Smooth muscle cell (in vitro differentiated cells): ENCODE measurements at regions not wholly inside any gene's neighbourhood (a gene's known extent, or its start where the extent isn't known, plus 50 kb on each side); places are given as distances from the start of the nearest gene placed in this dataset.

Source experiments
- DNase-seq: peaks from one replicate; lab custom pipeline; 2025; ENCODE audit not compliant: unreplicated experiment; lab: John Stamatoyannopoulos, UW
- H2AFZ ChIP-seq: fragments of 200-600 bp; sonication (generic); 2 replicates; pipeline ENCODE4 v1.6.0; 2016; ENCODE audit warnings: antibody characterized with exemption, low read depth, mild to moderate bottlenecking
- H3F3A ChIP-seq: fragments of 200-600 bp; sonication (generic); 2 replicates; pipeline ENCODE4 v1.6.0; 2017; ENCODE audit warnings: antibody characterized with exemption, low read depth
- H3K27ac ChIP-seq: fragments of 200-600 bp; sonication (generic); 2 replicates; pipeline ENCODE4 v1.5.1; 2016; ENCODE audit warnings: low read depth, mild to moderate bottlenecking
- H3K27me3 ChIP-seq: fragments of 200-600 bp; sonication (generic); 2 replicates; pipeline ENCODE4 v1.6.1; 2016; ENCODE audit warnings: low read depth, mild to moderate bottlenecking
- H3K36me3 ChIP-seq: fragments of 200-600 bp; sonication (generic); 2 replicates; pipeline ENCODE4 v1.5.1; 2016; ENCODE audit warnings: low read depth
- H3K4me1 ChIP-seq: fragments of 200-600 bp; sonication (generic); 2 replicates; pipeline ENCODE4 v1.5.1; 2016; ENCODE audit warnings: low read depth
- H3K4me2 ChIP-seq: fragments of 200-600 bp; sonication (generic); 2 replicates; pipeline ENCODE4 v1.6.0; 2016; ENCODE audit warnings: mild to moderate bottlenecking
- H3K4me3 ChIP-seq: fragments of 200-600 bp; sonication (generic); 2 replicates; pipeline ENCODE4 v1.5.1; 2016; ENCODE audit warnings: mild to moderate bottlenecking
- H3K79me2 ChIP-seq: fragments of 200-600 bp; sonication (generic); 2 replicates; pipeline ENCODE4 v1.6.0; 2016; ENCODE audit warnings: low read depth, mild to moderate bottlenecking
- H3K9ac ChIP-seq: fragments of 200-600 bp; sonication (generic); 2 replicates; pipeline ENCODE4 v1.6.0; 2016; ENCODE audit warnings: low read depth
- H3K9me3 ChIP-seq: fragments of 200-600 bp; sonication (generic); replicated peaks from 2 replicates; pipeline ENCODE4 v1.5.1; 2016; ENCODE audit warnings: low read depth
- H4K20me1 ChIP-seq: fragments of 200-600 bp; sonication (generic); 2 replicates; pipeline ENCODE4 v1.6.0; 2016; ENCODE audit warnings: low read depth
- WGBS: methylation state at CpG from one replicate; pipeline ENCODE4 v1.1.7; 2016; ENCODE audit warnings: low lambda C conversion rate; 5-methylcytosine and 5-hydroxymethylcytosine counted together
- TF ChIP-seq, protein P1 (sequence below): fragments of 200-600 bp; sonication (generic); IDR thresholded peaks from 2 replicates; pipeline ENCODE4 v1.5.1; 2017; ENCODE audit warnings: borderline replicate concordance, mild to moderate bottlenecking, antibody characterized with exemption; ENCODE audit not compliant: insufficient read depth, poor library complexity, severe bottlenecking

DNA sequence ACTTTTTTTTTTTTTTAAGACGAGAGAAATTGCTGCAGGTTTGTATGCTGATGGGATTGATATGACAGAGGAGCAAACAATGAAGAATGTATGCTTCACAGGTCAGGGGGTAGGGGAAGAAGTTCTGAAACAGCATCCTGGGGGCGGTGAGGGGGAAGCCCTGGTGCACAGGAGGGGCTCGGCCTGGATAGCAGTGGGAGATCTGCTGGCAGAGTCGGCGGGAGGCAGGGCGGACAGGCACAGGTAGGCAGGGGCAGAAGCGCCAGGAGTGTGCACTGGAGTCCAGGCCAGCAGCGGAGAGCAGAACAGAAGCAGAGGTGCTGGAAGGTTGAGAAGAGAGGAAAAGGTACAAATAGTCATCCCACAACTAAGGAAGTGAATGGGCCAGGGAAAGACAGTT lies 175.4 kb downstream of the SNX10 start:
- H3K4me3 ChIP-seq, result no peak overlapping the region
- H3K27me3 ChIP-seq, result no peaks in the 10 kb centered on the region
- no peak overlapping the region for H2AFZ ChIP-seq
- H3K27ac ChIP-seq, result no peak overlapping the region
- no peak for DNase-seq
- no peak overlapping the region for H3K9ac ChIP-seq
- H3F3A ChIP-seq, result no peaks in the 10 kb centered on the region
- TF ChIP-seq, protein P1, sequence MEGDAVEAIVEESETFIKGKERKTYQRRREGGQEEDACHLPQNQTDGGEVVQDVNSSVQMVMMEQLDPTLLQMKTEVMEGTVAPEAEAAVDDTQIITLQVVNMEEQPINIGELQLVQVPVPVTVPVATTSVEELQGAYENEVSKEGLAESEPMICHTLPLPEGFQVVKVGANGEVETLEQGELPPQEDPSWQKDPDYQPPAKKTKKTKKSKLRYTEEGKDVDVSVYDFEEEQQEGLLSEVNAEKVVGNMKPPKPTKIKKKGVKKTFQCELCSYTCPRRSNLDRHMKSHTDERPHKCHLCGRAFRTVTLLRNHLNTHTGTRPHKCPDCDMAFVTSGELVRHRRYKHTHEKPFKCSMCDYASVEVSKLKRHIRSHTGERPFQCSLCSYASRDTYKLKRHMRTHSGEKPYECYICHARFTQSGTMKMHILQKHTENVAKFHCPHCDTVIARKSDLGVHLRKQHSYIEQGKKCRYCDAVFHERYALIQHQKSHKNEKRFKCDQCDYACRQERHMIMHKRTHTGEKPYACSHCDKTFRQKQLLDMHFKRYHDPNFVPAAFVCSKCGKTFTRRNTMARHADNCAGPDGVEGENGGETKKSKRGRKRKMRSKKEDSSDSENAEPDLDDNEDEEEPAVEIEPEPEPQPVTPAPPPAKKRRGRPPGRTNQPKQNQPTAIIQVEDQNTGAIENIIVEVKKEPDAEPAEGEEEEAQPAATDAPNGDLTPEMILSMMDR, result no peak
- no peaks in the 10 kb centered on the region for H3K9me3 ChIP-seq
- no peaks in the 10 kb centered on the region for H3K79me2 ChIP-seq
- no peaks in the 10 kb centered on the region for H3K36me3 ChIP-seq
- WGBS, result 96% methylated on average over 8 of the region's 8 CpGs
- no peak overlapping the region for H3K4me2 ChIP-seq
- H3K4me1 ChIP-seq, result no peaks in the 10 kb centered on the region
- no peaks in the 10 kb centered on the region for H4K20me1 ChIP-seq

DNA sequence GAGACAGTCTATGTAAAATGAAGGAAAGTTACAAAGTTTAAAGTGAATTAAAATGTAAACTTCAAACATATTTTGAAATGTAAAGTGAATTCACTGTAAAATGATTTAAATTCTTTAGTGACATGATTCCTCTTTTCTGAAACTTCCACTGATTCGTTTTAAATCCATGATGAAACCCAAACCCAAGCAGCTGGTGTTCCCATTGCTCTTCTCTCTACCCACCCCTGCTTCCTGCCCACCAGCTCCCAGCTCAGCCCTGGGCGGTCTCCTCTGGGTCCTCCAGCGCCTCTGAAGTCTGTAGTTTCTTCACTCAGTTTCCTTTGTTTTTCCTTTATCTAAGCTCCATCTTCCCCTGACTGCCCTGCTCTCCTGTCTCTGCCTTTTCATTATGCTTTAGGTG lies 175.9 kb downstream of the SNX10 start:
- no peak for DNase-seq
- no peaks in the 10 kb centered on the region for H3K9me3 ChIP-seq
- WGBS, result 86% methylated on average over 3 of the region's 3 CpGs

DNA sequence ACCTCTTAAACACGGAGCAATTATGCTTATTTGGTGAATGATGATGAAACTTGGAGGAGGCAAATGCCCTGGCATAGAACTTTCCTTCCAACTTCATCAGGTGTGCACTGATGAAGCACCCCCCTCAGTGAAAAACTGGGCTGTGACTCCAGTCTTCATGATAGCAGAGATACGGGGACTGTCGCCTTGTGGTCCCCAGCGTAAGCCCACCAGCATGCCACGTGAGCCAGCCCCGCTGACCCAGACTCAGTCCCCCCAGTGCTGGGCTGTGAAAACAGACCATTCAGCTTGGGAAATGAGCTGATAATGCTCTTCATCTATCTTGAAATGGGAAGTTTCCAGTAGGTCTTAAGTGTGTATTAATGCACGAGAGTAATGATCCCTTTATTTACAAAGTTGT lies 177.0 kb downstream of the SNX10 start:
- Histone ChIP-seq H3F3A (no peaks in the 10 kb centered on the region), H3K4me2 (no peak overlapping the region), H2AFZ (no peak overlapping the region), H3K4me3 (no peak overlapping the region), H3K9ac (no peak overlapping the region), H3K27me3 (no peaks in the 10 kb centered on the region), H3K9me3 (no peaks in the 10 kb centered on the region), H4K20me1 (no peaks in the 10 kb centered on the region), H3K27ac (no peak overlapping the region), H3K4me1 (no peaks in the 10 kb centered on the region), H3K36me3 (no peaks in the 10 kb centered on the region), H3K79me2 (no peaks in the 10 kb centered on the region)
- 81% methylated on average over 7 of the region's 7 CpGs for WGBS
- TF ChIP-seq, protein P1, result no peak
- no peak for DNase-seq

More for the DNA sequence above, 175.9 kb downstream of the SNX10 start:
- no peaks in the 10 kb centered on the region for H3K4me1 ChIP-seq
- no peak overlapping the region for H2AFZ ChIP-seq
- no peak overlapping the region for H3K4me2 ChIP-seq
- TF ChIP-seq, protein P1, result no peak
- no peaks in the 10 kb centered on the region for H3F3A ChIP-seq
- no peak overlapping the region for H3K27ac ChIP-seq
- no peak overlapping the region for H3K4me3 ChIP-seq
- H3K27me3 ChIP-seq, result no peaks in the 10 kb centered on the region
- no peaks in the 10 kb centered on the region for H4K20me1 ChIP-seq
- no peak overlapping the region for H3K9ac ChIP-seq
- H3K79me2 ChIP-seq, result no peaks in the 10 kb centered on the region
- H3K36me3 ChIP-seq, result no peaks in the 10 kb centered on the region

DNA sequence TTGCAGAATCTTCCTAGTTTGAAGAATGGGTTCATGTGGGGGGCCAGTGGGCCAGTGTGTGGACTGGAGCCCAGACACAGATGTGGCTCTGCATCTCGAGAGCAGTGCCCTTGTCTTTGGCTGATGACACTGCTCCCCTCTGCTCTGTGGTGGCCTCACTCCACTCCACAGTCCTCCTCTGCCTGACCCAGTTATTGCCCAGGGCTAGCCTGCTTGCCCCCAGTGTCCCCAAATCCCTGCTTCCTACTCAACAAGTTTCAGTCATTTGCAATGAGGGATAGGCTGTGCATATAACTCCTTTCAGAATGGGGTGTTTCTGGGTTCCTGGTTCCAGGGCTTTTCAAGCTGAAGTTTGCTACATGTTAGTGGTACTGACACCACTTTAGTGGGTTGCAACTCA lies 177.5 kb downstream of the SNX10 start:
- H3K9me3 ChIP-seq, result no peaks in the 10 kb centered on the region
- no peak for DNase-seq

More for the DNA sequence above, 177.5 kb downstream of the SNX10 start:
- 94% methylated on average over 1 of the region's 1 CpG for WGBS
- Histone ChIP-seq H3K27ac (no peak overlapping the region), H3K36me3 (no peaks in the 10 kb centered on the region), H3K4me2 (no peak overlapping the region), H3F3A (no peaks in the 10 kb centered on the region), H3K79me2 (no peaks in the 10 kb centered on the region), H4K20me1 (no peaks in the 10 kb centered on the region), H3K4me1 (no peaks in the 10 kb centered on the region), H3K9ac (no peak overlapping the region), H3K4me3 (no peak overlapping the region), H3K27me3 (no peaks in the 10 kb centered on the region), H2AFZ (no peak overlapping the region)
- TF ChIP-seq, protein P1, result no peak
